Suprapubic skin (tissue), 4 donors: ENCODE measurements at regions not wholly inside any gene's neighbourhood (a gene's known extent, or its start where the extent isn't known, plus 50 kb on each side); places are given as distances from the start of the nearest gene placed in this dataset.

Source experiments
- POLR2A ChIP-seq, 2 donors: fragments of 450-650 bp; IDR thresholded peaks; one replicate each; pipeline ENCODE4 v1.6.1; 2017; ENCODE audit warnings: antibody characterized with exemption in 2 of 2, mild to moderate bottlenecking in 2 of 2, moderate library complexity in 2 of 2
- POLR2AphosphoS5 ChIP-seq, 3 donors: sonication (generic); formaldehyde crosslinking; IDR thresholded peaks; one replicate each; pipeline ENCODE4 v1.6.1; 2017; ENCODE audit warnings: antibody characterized with exemption in 3 of 3
- TF ChIP-seq, protein P1 (sequence below), 2 donors: fragments of 200-600 bp in 1 of 2; fragments of 450-650 bp in 1 of 2; sonication (generic) in 1 of 2; IDR thresholded peaks; one replicate each; pipeline ENCODE4 v1.5.1; 2016 to 2019; ENCODE audit warnings: antibody characterized with exemption in 2 of 2, mild to moderate bottlenecking in 1 of 2, moderate library complexity in 1 of 2

- TF ChIP-seq, protein P1, sequence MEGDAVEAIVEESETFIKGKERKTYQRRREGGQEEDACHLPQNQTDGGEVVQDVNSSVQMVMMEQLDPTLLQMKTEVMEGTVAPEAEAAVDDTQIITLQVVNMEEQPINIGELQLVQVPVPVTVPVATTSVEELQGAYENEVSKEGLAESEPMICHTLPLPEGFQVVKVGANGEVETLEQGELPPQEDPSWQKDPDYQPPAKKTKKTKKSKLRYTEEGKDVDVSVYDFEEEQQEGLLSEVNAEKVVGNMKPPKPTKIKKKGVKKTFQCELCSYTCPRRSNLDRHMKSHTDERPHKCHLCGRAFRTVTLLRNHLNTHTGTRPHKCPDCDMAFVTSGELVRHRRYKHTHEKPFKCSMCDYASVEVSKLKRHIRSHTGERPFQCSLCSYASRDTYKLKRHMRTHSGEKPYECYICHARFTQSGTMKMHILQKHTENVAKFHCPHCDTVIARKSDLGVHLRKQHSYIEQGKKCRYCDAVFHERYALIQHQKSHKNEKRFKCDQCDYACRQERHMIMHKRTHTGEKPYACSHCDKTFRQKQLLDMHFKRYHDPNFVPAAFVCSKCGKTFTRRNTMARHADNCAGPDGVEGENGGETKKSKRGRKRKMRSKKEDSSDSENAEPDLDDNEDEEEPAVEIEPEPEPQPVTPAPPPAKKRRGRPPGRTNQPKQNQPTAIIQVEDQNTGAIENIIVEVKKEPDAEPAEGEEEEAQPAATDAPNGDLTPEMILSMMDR (IDR thresholded peaks at IDR 0.05): no peak
- TF ChIP-seq POLR2AphosphoS5 (IDR thresholded peaks at IDR 0.05): no peak
- no peak for TF ChIP-seq POLR2A (IDR thresholded peaks at IDR 0.05)
Measured at GRCh38 chr6:66578362-66578761, 871.3 kb upstream of the EYS start.
